GM12878 (cell line): ENCODE measurements at regions not wholly inside any gene's neighbourhood (a gene's known extent, or its start where the extent isn't known, plus 50 kb on each side); places are given as distances from the start of the nearest gene placed in this dataset.

Source experiments
- ATAC-seq: fragments of 200-7000 bp; cut with Tn5 transposase; 3 replicates; pipeline ENCODE4 v1.9.1; 2020; ENCODE audit warnings: mild to moderate bottlenecking, moderate library complexity
- BruUV-seq: library from RNA; stranded (reverse); fragments of 400-500 nt; replicated peaks from 2 replicates; lab custom pipeline; 2021; lab: Mats Ljungman, UMichigan
- CTCF ChIA-PET: fragments of 300-600 bp; sonication (Branson Sonifier 250); formaldehyde crosslinking; extraction: SDS; loops from one replicate; lab custom pipeline; 2021; ENCODE audit warnings: inconsistent platforms; lab: Yijun Ruan, JAX
- POLR2A ChIA-PET: fragments of 350-600 bp; formaldehyde crosslinking; extraction: SDS; loops from one replicate; lab custom pipeline; 2021; ENCODE audit warnings: inconsistent platforms; lab: Charles Lee
- RAD21 ChIA-PET: fragments of 300-600 bp; sonication (Branson Sonifier 250); formaldehyde crosslinking; loops from one replicate; lab custom pipeline; 2023; ENCODE audit warnings: antibody characterized with exemption; ENCODE audit not compliant: unreplicated experiment; lab: Charles Lee
- SMC1A ChIA-PET: fragments of 300-600 bp; sonication (Branson Sonifier 250); formaldehyde crosslinking; loops from one replicate; lab custom pipeline; 2023; ENCODE audit not compliant: unreplicated experiment, uncharacterized antibody; lab: Charles Lee
- DNase-seq: peaks from one replicate; pipeline ENCODE4 v3.0.0-alpha.2; 2011; ENCODE audit warnings: low read depth, low spot score
- FAIRE-seq: peaks from 3 replicates; lab custom pipeline; 2011; peaks lifted over from hg19 to GRCh38; lab: Jason Lieb, UNC
- H2AFZ ChIP-seq: 2 replicates; pipeline ENCODE4 v1.6.0; 2011; ENCODE audit warnings: low read depth, low read length, control low read depth; ENCODE audit not compliant: control insufficient read depth
- H3K27ac ChIP-seq: 2 replicates; pipeline ENCODE4 v1.5.1; 2011; ENCODE audit warnings: control low read depth; ENCODE audit not compliant: control insufficient read depth, insufficient read depth
- H3K27me3 ChIP-seq, 2 experiments: replicated peaks in 1 of 2; 2 replicates each; pipeline versions ENCODE4 v1.6.0 to v1.6.1; 2011; ENCODE audit warnings: low read length in 1 of 2; ENCODE audit not compliant: control insufficient read depth in 2 of 2, insufficient read depth in 2 of 2
- H3K36me3 ChIP-seq, 2 experiments: 2 replicates each; pipeline ENCODE4 v1.5.1; 2011; ENCODE audit warnings: low read length in 1 of 2; ENCODE audit not compliant: control insufficient read depth in 2 of 2, insufficient read depth in 2 of 2
- H3K4me1 ChIP-seq: 2 replicates; pipeline ENCODE4 v1.6.1; 2011; ENCODE audit warnings: mild to moderate bottlenecking, low read length, moderate library complexity, mixed read lengths; ENCODE audit not compliant: control insufficient read depth, insufficient read depth
- H3K4me2 ChIP-seq: 2 replicates; pipeline ENCODE4 v1.6.0; 2011; ENCODE audit warnings: control low read depth; ENCODE audit not compliant: control insufficient read depth, insufficient read depth
- H3K4me3 ChIP-seq: fragments of 200-600 bp; sonication (generic); 2 replicates; pipeline ENCODE4 v1.5.1; 2016
- H3K79me2 ChIP-seq: 2 replicates; pipeline ENCODE4 v1.6.0; 2011; ENCODE audit warnings: low read length; ENCODE audit not compliant: control insufficient read depth, insufficient read depth
- H3K9ac ChIP-seq: 2 replicates; pipeline ENCODE4 v1.8.0; 2011; ENCODE audit warnings: low read length, control low read depth, mixed read lengths; ENCODE audit not compliant: control insufficient read depth, insufficient read depth
- H3K9me3 ChIP-seq: replicated peaks from 3 replicates; pipeline ENCODE4 v1.5.1; 2011; ENCODE audit warnings: mild to moderate bottlenecking, low read length; ENCODE audit not compliant: control insufficient read depth, insufficient read depth
- H4K20me1 ChIP-seq: 2 replicates; pipeline ENCODE4 v1.6.0; 2011; ENCODE audit not compliant: control insufficient read depth, insufficient read depth
- ATF3 ChIP-seq: IDR thresholded peaks from 2 replicates; pipeline ENCODE4 v1.6.1; 2011; ENCODE audit warnings: low read depth, mild to moderate bottlenecking, low read length, moderate library complexity, borderline replicate concordance; ENCODE audit errors: extremely low read depth
- E2F8 ChIP-seq: fragments of 450-650 bp; IDR thresholded peaks from 2 replicates; pipeline ENCODE4 v1.6.1; 2018; ENCODE audit warnings: mild to moderate bottlenecking, low read depth, moderate library complexity; ENCODE audit not compliant: partially characterized antibody
- EGR1 ChIP-seq, 2 experiments: IDR thresholded peaks; 1 replicate in 1 of 2; 2 replicates in 1 of 2; pipeline ENCODE4 v1.6.1; 2011 to 2012; ENCODE audit warnings: low read depth in 2 of 2, low read length in 2 of 2, borderline replicate concordance in 1 of 2, mild to moderate bottlenecking in 1 of 2, moderate library complexity in 1 of 2
- HDAC6 ChIP-seq: fragments of 200-600 bp; sonication (generic); IDR thresholded peaks from one replicate; pipeline ENCODE4 v1.8.0; 2017; ENCODE audit warnings: antibody characterized with exemption; ENCODE audit not compliant: unreplicated experiment
- IRF5 ChIP-seq: fragments of 450-650 bp; IDR thresholded peaks from 2 replicates; pipeline ENCODE4 v1.6.1; 2017; ENCODE audit warnings: borderline replicate concordance
- KDM1A ChIP-seq: fragments of 200-600 bp; sonication (generic); IDR thresholded peaks from 2 replicates; pipeline ENCODE4 v1.6.1; 2016; ENCODE audit warnings: borderline replicate concordance
- MTA2 ChIP-seq: fragments of 450-650 bp; IDR thresholded peaks from 2 replicates; pipeline ENCODE4 v1.6.1; 2016; ENCODE audit warnings: low read depth, mild to moderate bottlenecking, moderate library complexity
- PAX5 ChIP-seq: IDR thresholded peaks from 2 replicates; pipeline ENCODE4 v1.6.1; 2011; ENCODE audit warnings: low read depth, low read length, borderline replicate concordance
- PBX3 ChIP-seq: IDR thresholded peaks from 2 replicates; pipeline ENCODE4 v1.6.1; 2011; ENCODE audit warnings: mild to moderate bottlenecking, low read depth, low read length, moderate library complexity; ENCODE audit not compliant: insufficient replicate concordance
- RBBP5 ChIP-seq: fragments of 200-600 bp; sonication (generic); conservative IDR thresholded peaks from 2 replicates; pipeline ENCODE4 v1.6.1; 2016
- RELA ChIP-seq: fragments of 450-650 bp; IDR thresholded peaks from 2 replicates; pipeline ENCODE4 v1.8.0; 2014; ENCODE audit warnings: borderline replicate concordance; ENCODE audit not compliant: partially characterized antibody
- SKIL ChIP-seq: fragments of 450-650 bp; IDR thresholded peaks from 2 replicates; pipeline ENCODE4 v1.6.1; 2017; ENCODE audit warnings: mild to moderate bottlenecking, low read depth, inconsistent platforms; ENCODE audit not compliant: poor library complexity, severe bottlenecking
- SMAD5 ChIP-seq: IDR thresholded peaks from 2 replicates; pipeline ENCODE4 v1.6.1; 2016; ENCODE audit warnings: antibody characterized with exemption, low read depth
- USF2 ChIP-seq: IDR thresholded peaks from 2 replicates; pipeline ENCODE4 v1.6.1; 2011; ENCODE audit warnings: low read depth, low read length, improper control_type of control experiment, borderline replicate concordance
- WGBS: methylation state at CpG from one replicate; pipeline ENCODE4 v1.1.6; 2016; ENCODE audit warnings: low lambda C conversion rate; ENCODE audit not compliant: insufficient replicate concordance, insufficient coverage; ENCODE audit errors: missing lambda C conversion rate; 5-methylcytosine and 5-hydroxymethylcytosine counted together
- in situ Hi-C: fragments of 300-500 bp; cut with MboI; formaldehyde crosslinking; loops from 9 replicates; pipeline ENCODE4 v1.14.3; 2018; ENCODE audit warnings: mixed read lengths
- intact Hi-C: fragments of 100-400 bp; cut with micrococcal nuclease; formaldehyde crosslinking; loops from one replicate; pipeline ENCODE4 v1.14.2; 2022; ENCODE audit not compliant: unreplicated experiment

- no peak for TF ChIP-seq PBX3
- TF ChIP-seq USF2 = no peak
- TF ChIP-seq SKIL = no peak
These were observed 63.4 kb upstream of the CADPS start (continued) for GRCh38 chr3:62938583-62938982.

- intact Hi-C loops = no loop called here
- no peak for TF ChIP-seq RBBP5
- no peak for TF ChIP-seq MTA2
- TF ChIP-seq KDM1A = no peak
- TF ChIP-seq E2F8 = no peak
- TF ChIP-seq RELA = no peak
- TF ChIP-seq EGR1 (IDR thresholded peaks at IDR 0.05; ENCODE audit: borderline replicate concordance in 1 of 2, low read depth in 2 of 2, low read length in 2 of 2) = no peak
- no peak for TF ChIP-seq SMAD5
- TF ChIP-seq IRF5 = no peak
- TF ChIP-seq PAX5 = no peak
- no peak for TF ChIP-seq ATF3
- TF ChIP-seq HDAC6 = no peak
These were observed 64.5 kb upstream of the CADPS start for GRCh38 chr3:62939707-62940106.

More at GRCh38 chr3:62939707-62940106, 64.5 kb upstream of the CADPS start:
- in situ Hi-C loops = no loop called here
- Histone ChIP-seq H3K36me3 (no peaks in the 10 kb centered on the region), H3K27me3 (no peaks in the 10 kb centered on the region), H4K20me1 (no peaks in the 10 kb centered on the region), H3K4me3 (no peak overlapping the region), H3K4me1 (no peaks in the 10 kb centered on the region), H3K27ac (no peak overlapping the region), H3K79me2 (no peaks in the 10 kb centered on the region), H3K9ac (no peak overlapping the region), H2AFZ (no peak overlapping the region), H3K9me3 (no peaks in the 10 kb centered on the region), H3K4me2 (no peak overlapping the region)
- ATAC-seq (no peak), DNase-seq (no peak), FAIRE-seq (no peak)
- ChIA-PET POLR2A (no interaction called here), SMC1A (no interaction called here), CTCF (no interaction called here), RAD21 (no interaction called here)
- 68% methylated on average over 8 of the region's 8 CpGs for WGBS
- BruUV-seq = no TSS peak
